ENCODE measurements at regions not wholly inside any gene's neighbourhood (a gene's known extent, or its start where the extent isn't known, plus 50 kb on each side); places are given as distances from the start of the nearest gene placed in this dataset.

DNA sequence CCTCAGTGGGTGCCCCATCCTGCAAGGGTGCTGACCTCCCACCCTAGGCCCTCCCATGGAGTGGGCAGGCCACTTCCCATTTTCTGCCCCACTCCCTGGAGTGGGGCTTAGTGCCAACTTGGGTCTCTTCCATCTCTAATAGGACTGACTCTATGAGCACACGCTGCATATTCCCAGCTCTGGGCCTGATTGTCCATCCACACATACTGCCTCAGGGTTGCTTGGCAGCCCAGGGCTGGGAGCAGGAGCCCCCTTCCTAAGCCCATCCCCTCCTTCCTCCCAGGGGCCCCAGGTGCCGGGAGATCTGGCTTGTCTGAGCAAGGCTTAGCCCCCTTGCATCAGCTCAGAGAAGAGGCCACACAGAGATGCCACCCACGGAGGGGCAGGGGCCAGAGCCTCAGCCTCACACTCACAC lies 55.1 kb downstream of the PJA1 start:
- DNase-seq = no peak

DNA sequence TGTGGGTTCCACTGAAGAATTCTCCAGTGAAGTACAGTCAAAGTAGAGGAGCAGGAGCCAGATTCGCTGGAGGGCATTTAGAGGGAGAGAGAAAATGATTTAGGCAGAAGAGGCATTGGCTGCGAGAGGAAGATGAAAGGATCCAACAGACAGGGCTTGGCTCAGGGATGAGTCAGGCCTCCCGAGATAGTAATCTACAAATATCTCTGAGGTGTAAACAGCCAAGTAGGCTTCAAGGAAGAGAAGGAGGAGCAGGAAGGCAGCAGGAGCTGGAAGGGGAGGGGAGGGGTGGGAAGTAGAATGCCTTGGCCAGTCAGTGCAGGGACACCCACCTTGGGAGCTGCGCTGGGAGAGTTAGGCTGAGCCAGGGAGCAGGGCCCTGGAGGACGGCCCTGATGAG lies 55.5 kb downstream of the PJA1 start:
- peak; percentile 31 for DNase-seq

DNA sequence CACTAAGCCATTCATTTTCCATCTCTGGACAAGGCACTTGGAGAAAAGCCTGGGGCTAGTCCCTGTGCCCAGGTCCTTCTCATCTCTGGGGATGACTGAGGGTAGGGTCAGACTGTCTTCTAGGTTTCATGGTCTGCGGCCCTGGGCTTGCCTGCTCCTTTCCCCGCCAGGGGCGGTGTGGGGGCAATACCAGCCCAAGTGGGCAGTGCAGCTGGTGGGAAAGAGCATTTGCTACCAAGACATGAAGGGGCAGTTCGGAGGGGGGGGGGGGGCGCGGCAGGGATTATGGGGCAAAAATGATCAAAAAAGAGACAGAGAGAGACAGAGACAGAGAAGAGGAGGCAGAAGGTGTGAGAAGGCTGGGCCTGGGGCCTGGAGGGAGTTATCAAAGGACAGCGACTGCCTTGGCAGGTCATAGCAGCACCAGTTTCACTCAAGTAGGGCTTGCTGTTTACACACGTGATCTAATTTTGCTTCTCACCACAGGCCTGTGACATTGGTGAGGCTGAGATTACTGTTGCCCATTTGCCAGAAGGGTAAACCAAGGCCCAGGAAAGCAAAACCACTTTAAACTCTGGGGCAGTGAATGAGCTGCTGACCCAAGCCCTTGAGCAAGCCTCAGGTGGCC lies 56.1 kb downstream of the PJA1 start:
- DNase-seq = no peak

DNA sequence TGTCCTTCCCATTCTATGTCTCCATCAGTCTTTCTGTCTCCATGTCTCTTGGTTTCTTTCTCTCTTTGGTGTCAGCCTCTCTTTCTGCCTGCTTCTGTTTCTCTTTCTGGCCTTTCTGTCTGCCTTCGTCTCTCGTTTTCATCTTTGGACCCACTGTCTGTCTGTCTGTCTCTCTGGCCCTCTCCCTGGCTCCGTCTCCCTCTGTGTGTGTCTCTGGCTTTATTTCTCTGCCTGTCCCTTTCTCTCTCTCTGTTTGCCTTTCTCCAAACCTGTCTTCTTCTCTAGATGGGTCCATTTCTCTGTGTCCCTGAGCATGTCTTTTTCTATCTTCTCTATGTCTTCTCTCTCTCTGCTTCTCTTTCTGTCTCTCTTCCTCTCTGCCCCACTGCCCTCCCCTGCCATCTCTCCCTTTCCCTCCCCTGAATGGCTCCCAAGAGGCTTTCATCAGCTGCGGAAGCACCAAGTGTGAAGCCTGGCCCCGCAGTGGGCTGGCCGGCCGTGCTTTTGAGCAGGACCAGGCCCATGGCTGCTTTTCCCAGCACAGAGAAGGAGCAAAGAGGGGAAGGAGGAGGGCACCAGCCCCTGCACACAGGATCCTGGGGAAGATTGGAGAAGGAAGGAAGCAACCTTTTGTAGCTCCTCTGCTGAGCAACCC lies 57.4 kb downstream of the PJA1 start:
- peak; percentile 24 for DNase-seq

- DNase-seq = peak; percentile 31
Measured at GRCh38 chrX:69107231-69107739, 58.0 kb downstream of the PJA1 start.

- DNase-seq = no peak
Measured at GRCh38 chrX:69104756-69105434, 60.4 kb downstream of the PJA1 start.

DNA sequence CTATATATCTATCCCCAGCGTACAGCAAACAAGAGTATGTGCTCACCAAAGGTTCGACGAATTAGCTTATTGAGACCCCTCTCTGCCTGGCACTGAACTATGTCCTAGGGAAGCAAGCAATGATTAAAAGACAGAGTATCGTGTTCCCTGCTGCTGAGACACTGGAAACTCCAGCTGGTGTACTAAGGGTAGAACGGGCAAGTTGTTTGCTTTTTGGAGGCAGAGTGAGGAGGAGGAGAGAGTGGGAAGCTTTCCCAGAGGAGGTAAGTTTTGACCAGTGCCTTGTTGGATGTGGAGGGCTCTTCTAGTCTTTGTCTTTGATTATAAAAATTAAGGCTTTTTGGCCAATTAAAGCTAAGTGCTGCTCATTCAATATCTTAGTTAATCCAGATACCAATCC lies 61.7 kb downstream of the PJA1 start:
- no peak for DNase-seq

GRCh38 chrX:69102612-69103194 lies 62.5 kb downstream of the PJA1 start:
- no peak for DNase-seq

- no peak for DNase-seq
Measured at GRCh38 chrX:69101683-69102251, 63.5 kb downstream of the PJA1 start.

DNA sequence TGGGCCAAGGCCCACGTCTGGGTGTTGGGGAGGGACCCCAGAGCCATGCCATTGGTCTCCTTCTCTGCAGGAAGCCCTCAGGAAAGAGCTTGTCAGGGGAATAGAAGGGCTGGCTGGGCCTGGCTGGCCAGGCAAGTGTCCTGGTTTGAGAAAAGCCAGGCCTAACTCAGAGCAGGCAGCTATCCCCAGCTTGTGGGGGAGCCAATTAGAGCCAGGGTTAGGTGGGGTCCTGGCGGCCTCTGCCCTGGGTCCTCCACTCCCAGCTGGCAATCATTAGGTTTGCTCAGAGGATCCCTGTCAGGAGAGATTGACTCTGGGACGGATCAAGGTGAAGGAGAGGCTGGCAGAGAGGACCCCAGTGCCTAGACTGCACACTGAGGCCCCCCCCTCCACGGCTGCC lies 64.8 kb downstream of the PJA1 start:
- DNase-seq = no peak

DNA sequence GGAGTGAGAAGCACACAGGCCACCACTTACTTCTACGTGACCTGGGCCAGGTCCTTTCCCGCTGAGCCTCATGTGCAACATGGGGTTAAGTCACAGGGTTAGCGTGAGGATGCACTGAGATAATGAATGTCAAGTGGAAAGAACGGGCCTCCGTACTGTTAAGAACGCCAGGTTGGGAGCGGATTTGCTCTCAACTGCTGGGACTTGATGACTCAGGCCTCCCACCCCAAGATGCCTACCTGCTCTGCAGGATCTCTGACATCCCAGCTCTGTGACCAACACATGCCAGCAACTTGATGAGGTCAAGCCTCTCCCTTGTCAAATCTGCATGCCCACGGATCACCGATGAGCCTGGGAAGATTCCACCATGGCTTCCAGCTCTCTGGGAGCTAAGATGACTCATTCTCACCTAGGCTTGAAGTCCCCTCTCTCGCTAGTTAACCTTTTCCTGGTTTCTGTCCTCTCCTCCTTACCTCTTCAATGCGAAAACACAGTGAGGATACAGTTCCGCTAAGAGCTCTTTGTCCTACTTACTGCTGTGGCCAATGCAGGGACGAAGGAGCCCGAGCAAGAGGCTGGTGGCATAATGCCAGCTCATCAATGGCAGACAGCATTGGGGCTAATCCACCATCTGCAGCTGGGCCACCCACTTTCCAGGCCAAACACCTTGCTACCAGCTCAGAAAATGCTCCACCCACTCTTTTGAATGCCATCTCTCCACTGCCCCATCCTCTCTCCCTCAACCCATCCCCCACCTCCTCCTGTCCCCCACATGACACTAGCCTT lies 67.6 kb downstream of the PJA1 start:
- DNase-seq = no peak

GRCh38 chrX:69096963-69097362 lies 68.3 kb downstream of the PJA1 start:
- DNase-seq = no peak

DNA sequence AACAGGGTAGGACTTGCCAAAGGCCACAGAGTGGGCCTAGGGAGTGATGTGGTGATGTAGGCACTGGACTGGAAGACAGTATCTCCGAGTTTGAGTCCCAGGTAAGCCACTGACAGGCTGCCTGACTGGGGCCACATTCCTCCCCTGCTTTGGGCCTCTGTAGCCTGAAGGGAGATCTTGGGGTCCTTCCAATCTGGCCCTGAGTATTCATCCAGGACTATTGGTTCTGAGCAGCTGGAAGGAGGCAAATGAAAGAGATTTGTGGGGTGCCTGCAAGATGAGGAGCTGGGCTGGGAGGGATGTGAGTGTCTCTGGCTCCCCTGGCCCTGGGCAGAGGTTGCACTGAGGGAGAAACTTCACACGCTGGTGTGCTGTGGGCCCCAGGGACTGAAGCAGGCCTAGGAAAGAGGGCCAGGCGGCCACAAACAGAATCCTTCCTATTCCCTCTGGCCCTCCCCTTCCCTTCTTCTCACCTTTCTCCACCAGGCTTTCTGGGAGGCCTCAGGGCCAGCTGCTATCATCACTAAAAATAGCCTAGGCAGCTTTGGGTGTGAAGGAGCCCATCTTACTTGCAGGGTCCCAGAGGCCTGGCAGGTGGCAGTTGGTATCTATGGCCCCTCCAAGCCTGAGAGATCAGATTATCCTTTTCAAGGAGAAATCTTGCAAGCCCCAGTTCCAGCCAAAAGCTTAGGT lies 70.1 kb downstream of the PJA1 start:
- DNase-seq = no peak

- DNase-seq = peak; percentile 51
Measured at GRCh38 chrX:69093960-69094871, 71.0 kb downstream of the PJA1 start.

DNA sequence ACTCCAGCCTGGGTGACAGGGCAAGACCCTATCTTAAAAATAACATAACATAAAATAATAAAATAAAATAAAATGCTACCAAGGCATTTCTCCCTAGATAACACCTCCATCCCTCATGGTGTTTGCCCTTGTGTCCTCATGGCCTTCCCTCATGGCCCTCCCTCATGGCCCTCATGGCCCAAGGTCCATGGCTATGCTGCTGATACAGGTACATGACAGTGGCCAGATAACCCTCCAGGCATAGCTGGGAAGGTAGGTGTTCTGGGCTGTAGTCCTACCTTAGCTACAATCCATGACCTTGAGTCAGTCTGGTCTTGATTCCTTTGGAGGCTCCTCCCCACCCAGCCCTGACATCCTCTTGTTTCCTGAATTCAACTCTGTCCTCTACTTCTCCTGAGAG lies 75.2 kb downstream of the PJA1 start:
- no peak for DNase-seq

- no peak for DNase-seq
Measured at GRCh38 chrX:69089203-69089602, 76.0 kb downstream of the PJA1 start.

DNA sequence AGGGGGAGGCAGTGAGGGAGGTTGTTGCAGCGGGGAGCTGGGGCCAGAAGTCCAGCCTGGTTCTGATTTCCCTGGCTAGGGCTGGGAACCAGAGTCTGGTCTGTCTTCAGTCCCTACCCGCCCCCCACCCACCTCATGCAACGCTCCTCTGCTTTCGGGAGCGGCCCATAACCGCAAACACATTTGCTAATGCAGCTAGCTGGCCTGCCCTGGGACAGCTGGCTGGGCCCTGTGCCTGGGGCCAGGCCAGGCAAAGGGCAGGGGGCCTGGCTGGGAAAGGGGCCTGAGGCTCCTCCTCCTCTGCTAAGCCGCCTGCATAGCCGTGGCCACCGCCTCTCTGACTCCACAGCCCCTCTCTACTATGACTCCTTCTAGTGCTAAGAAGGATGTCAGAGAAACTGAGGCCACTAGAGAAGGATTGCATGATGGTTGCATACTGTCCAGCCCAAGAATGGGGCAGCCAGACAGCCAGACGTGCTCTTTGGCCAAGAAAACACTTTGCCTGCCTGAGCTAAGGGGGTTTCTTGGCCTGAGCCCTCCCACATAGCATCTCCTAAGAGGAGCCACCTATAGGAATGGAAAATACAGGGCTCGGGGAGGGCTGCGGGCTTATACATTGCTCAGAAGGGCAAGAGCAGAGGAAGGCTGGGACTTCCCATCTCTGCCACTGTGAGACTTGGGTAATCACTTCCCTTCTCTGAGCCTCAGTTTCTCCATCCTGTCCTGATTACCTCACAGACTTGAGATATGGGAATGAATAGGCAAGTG lies 76.9 kb downstream of the PJA1 start:
- no peak for DNase-seq

GRCh38 chrX:69085826-69086225 lies 79.4 kb downstream of the PJA1 start:
- no peak for DNase-seq

GRCh38 chrX:69085151-69085550 lies 80.1 kb downstream of the PJA1 start:
- DNase-seq = no peak

GRCh38 chrX:69083801-69084200 lies 81.5 kb downstream of the PJA1 start:
- no peak for DNase-seq

Data from fibroblast of skin of scalp (primary cell).